ENCODE measurements at regions not wholly inside any gene's neighbourhood (a gene's known extent, or its start where the extent isn't known, plus 50 kb on each side); places are given as distances from the start of the nearest gene placed in this dataset.
"Not testable (repeated sequence)": the region's sequence is repeated elsewhere in the genome, so short reads cannot be mapped to it uniquely, and the experiment has no call there.

DNA sequence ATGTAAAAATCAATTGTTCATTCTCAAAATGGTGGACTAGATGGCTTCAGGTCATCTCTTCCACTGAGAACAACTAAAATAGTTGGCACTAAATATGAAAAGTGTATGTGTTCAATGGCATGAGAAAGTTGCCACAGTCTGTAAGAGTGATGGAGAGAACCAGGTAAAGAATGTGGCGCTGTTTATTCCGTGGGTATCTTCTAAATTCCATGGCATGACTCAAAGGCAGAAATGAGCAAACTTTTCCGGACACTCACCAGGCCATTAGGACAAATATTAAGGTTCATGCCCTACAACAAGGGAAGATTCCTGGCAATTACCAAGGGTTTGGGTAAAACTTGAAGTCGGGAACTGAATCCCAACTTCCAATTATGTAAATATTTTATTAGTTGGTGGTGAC is 825.4 kb upstream of the CDH6 start:
- DNase-seq: no peak
- no peak for ATAC-seq
- intact Hi-C loops (cut with DNase I): no loop called here

DNA sequence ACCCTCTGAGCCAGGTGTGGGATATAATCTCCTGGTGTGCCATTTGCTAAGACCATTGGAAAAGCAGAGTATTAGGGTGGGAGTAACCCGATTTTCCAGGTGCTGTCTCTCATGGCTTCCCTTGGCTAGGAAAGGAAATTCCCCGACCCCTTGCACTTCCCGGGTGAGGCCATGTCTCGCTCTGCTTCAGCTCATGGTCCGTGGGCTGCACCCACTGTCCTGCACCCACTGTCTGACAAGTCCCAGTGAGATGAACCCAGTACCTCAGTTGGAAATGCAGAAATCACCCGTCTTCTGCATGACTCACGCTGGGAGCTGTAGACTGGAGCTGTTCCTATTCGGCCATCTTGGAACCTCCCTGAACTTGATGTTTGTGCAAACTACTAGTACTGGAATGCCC is 828.5 kb upstream of the CDH6 start:
- DNase-seq; intact Hi-C loops (cut with DNase I); ATAC-seq: not testable (repeated sequence)

DNA sequence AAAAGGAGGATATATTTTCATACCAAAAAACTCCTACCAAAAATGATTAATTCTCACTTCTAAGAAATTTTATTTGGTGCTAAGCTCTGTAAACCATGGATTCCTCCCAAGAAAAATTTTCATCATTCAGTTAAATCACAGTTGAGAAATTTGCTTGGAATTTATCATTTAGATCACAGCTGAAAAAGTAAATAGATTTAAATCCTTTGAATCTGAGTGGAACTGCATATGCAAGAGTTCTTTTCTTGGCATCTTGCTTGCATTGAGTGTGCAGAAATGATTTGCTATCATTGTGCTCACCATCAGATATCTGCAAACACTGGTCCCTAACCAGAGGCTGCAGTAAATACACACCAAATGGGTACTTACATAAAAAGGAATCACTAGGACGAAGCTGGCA is 836.1 kb upstream of the CDH6 start:
- intact Hi-C loops (cut with DNase I): no loop called here
- ATAC-seq (no peak), DNase-seq (no peak)

- ATAC-seq (no peak), DNase-seq (no peak)
- intact Hi-C loops (cut with DNase I): no loop called here
Observed at GRCh38 chr5:30355675-30356074, 837.8 kb upstream of the CDH6 start.

DNA sequence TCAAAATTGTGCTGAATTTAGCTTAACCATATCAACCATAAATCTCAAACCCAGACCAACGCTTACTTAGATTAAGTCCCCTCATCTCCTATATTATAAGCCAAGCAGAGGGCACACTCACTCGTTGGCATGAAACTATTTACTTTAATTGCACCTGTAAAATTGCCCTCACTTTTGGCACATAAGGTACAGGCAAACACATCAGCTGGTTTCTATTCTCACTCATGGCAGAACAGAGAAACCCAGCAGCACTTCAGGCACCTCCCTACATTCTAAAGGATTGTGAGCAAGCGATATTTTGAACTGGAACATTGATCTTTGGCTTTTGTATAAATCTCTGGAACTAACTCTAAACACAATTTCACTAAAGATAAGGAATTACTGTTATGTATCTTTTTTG is 845.6 kb upstream of the CDH6 start:
- no peak for ATAC-seq
- no peak for DNase-seq
- intact Hi-C loops (cut with DNase I): no loop called here

DNA sequence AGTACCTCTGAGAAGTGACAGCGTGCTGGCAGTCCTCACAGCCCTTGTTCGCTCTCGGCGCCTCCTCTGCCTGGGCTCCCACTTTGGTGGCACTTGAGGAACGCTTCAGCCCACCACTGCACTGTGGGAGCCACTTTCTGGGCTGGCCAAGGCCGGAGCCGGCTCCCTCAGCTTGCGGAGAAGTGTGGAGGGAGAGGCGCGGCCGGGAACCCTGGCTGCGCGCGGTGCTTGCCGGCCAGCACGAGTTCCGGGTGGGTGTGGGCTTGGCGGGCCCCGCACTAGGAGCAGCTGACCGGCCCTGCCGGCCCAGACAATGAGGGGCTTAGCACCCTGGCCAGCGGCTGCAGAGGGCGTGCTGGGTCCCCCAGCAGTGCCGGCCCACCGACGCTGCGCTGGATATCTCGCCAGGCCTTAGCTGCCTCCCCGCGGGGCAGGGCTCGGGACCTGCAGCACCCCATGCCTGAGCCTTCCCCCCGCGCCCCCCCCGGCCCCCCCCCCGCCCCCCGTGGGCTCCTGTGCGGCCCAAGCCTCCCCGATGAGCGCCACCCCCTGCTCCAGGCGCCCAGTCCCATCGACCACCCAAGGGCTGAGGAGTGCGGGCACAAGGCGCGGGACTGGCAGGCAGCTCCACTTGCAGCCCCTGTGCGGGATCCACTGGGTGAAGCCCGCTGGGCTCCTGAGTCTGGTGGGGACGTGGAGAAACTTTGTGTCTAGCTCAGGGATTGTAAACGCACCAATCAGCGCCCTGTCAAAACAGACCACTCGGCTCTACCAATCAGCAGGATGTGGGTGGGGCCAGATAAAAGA is 847.7 kb upstream of the CDH6 start:
- DNase-seq; intact Hi-C loops (cut with DNase I); ATAC-seq: not testable (repeated sequence)

DNA sequence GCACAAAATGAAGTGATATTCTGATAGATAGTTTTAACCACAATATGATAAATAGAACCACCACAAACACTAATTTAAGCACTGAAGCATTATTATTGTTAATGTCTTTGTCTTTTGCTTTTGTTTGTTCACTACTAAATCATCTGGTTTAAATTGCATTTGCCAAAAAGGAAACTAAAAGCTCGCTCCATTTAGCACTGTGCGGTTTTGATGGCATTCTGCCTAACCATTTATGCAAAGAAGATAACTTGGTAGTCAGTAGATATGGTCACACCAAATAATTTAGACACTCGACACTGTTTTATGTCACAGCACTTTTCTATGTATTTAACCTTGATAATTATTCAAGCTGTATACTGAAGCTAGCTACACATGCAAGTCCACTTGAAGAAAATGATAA is 849.8 kb upstream of the CDH6 start:
- intact Hi-C loops (cut with DNase I): no loop called here
- no peak for ATAC-seq
- no peak for DNase-seq

GRCh38 chr5:30341466-30341865 is 852.0 kb upstream of the CDH6 start:
- intact Hi-C loops (cut with DNase I): no loop called here
- no peak for ATAC-seq
- DNase-seq: no peak

- intact Hi-C loops (cut with DNase I): no loop called here
- ATAC-seq (no peak), DNase-seq (no peak)
Observed at GRCh38 chr5:30337084-30337573, 856.4 kb upstream of the CDH6 start.

GRCh38 chr5:30331534-30331933 is 862.0 kb upstream of the CDH6 start:
- intact Hi-C loops (cut with DNase I): no loop called here
- ATAC-seq (no peak), DNase-seq (no peak)

- intact Hi-C loops (cut with DNase I): no loop called here
- no peak for ATAC-seq
Observed at GRCh38 chr5:30325795-30326194, 867.7 kb upstream of the CDH6 start.

GRCh38 chr5:30324083-30324482 is 869.4 kb upstream of the CDH6 start:
- ATAC-seq (no peak), DNase-seq (no peak)
- intact Hi-C loops (cut with DNase I): no loop called here

More at GRCh38 chr5:30325795-30326194, 867.7 kb upstream of the CDH6 start:
- no peak for DNase-seq

DNA sequence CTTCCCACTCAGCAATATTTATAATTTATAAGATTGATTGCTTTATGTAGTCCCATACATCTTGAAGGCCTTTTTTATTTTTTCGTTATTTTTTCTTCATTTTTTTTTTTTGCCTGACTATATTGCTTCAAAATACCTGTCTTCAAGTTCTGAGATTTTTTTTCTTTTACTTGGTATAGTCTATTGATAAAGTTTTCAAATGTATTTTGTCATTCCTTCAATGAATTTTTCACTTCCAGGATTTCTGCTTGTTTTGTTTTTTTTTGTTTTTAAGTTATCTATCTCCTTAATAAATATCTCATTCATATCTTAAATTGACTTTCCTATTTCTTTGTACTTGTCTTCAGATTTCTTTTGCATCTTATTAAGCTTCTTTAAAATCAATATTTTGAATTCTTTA is 905.6 kb upstream of the CDH6 start:
- DNase-seq (no peak), ATAC-seq (no peak)
- intact Hi-C loops (cut with DNase I): no loop called here

DNA sequence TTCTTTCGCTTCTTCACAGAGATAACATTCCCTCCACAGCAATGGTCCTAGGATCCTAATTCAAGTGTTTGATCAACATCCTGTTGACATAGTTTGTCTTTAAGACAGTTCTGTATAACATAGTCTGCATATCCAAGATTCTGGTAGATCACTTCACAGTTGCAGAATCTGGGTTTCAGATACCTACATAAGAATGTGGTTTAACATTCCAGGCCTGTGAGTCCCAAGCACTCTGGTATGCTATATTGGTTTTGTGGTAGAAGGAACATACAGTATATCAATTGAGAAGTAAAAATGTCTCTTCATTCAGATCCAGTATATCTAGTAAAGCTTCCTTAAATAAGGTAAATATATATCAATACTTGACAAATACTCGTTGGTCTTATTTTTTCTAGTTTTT is 914.2 kb upstream of the CDH6 start:
- DNase-seq (no peak), ATAC-seq (no peak)
- intact Hi-C loops (cut with DNase I): no loop called here

DNA sequence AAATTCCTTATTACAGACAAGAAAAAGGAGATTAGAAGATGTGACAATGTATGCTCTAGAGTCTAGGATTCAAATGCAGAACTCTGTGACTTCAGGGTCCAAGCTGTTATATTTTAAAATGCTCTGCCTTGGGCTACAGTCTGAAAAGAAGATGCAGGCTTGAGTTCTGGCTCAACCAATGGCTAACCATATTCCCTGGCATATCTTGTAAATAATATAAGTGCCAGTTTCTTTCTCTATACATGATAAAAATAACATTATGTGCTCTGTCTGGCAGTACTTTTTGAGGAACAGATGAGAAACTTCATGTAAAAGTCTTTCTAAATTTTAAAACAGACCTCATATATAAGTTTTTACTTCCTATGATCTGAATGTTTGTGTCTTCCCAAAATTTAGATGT is 926.5 kb upstream of the CDH6 start:
- intact Hi-C loops (cut with DNase I): no loop called here
- DNase-seq: no peak
- no peak for ATAC-seq

DNA sequence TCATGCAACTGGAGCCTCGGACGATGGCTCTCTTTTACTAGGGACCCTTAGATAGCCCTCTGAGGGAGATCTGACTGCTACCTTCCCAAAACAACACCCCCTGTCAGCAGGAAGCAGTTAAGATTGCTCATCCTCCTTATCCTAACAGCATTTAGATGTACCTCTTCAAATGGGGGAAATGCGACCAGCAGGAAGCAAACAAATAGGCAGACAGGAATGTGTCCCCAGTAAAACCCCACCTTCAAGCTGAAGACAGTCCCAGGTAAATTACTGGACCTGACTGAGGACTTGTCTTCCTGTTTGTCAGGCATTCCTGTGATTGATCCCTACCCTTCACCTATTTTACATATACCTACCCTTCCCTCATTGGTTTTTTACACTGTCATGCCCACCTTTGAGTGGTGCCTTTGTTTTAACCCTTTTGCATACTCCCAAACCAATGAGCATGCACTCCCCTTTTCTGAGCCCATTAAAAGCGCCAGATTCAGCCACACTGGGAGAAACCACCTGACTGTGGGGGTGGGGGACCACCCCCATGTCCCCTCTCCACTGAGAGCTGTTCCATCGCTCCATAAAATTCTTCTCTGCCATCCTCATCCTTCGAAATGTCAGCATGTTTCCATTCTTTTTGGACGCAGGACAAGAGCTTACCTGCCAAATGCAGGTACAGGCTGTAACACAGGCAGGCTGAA is 954.0 kb upstream of the CDH6 start:
- no peak for DNase-seq
- intact Hi-C loops (cut with DNase I): no loop called here
- no peak for ATAC-seq

GRCh38 chr5:30237189-30237588 is 956.3 kb upstream of the CDH6 start:
- intact Hi-C loops (cut with DNase I): no loop called here
- DNase-seq: no peak
- ATAC-seq: no peak

DNA sequence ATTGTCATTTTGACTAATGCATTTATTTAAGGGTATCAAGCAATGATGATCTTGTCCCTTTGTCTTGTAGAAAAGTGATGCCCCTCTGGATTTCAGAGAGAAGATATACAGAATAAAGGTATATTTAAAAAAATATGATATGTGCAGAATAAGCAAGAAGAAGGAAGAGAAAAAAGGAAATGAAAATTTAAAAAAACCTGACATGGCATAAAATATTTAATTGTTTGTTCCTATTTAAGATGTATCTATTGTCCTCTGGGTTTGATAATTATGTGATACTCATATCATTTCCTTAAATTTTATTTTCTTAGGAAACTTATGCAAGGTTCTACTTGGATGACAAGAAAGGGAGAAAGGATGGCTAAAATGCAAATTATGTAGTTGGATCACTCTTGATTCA is 983.7 kb upstream of the CDH6 start:
- intact Hi-C loops (cut with DNase I): no loop called here
- DNase-seq (no peak), ATAC-seq (no peak)

- no peak for ATAC-seq
- DNase-seq: no peak
- intact Hi-C loops (cut with DNase I): no loop called here
Observed at GRCh38 chr5:30197662-30198061, 995.8 kb upstream of the CDH6 start.

DNA sequence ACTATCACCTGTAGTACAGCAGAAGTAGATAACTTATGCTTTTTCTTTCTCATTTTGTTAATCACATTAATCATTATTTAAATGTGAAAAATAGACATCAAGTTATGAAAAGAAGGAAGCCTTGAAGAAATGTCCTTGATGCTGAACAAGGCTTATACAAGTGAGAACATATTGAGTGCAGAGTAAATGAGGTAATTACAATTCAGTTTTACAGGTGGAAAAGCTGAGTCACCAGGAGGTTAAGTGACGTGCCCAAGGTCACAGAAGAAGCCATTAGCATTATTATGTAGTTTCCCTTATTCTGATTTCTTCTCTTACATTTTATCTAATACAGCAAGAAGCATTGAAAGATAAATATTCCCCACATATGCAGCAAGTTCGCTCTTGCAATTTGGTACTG is 998.5 kb upstream of the CDH6 start:
- DNase-seq (no peak), ATAC-seq (no peak)
- intact Hi-C loops (cut with DNase I): no loop called here

GRCh38 chr5:30194595-30194994 is 998.9 kb upstream of the CDH6 start:
- DNase-seq (no peak), ATAC-seq (no peak)
- intact Hi-C loops (cut with DNase I): no loop called here

All from left cardiac atrium (tissue), 4 donors.